Kidney epithelial cell (primary cell): ENCODE measurements at regions not wholly inside any gene's neighbourhood (a gene's known extent, or its start where the extent isn't known, plus 50 kb on each side); places are given as distances from the start of the nearest gene placed in this dataset.

Experiments used
- DNase-seq: peaks from one replicate; pipeline ENCODE4 v3.0.0-alpha.2; 2010; ENCODE audit warnings: low read depth
- H3K27me3 ChIP-seq: 2 replicates; pipeline ENCODE4 v1.6.0; 2011; ENCODE audit warnings: low read length; ENCODE audit not compliant: control insufficient read depth, insufficient read depth
- H3K36me3 ChIP-seq: 2 replicates; pipeline ENCODE4 v1.5.1; 2011; ENCODE audit warnings: low read length; ENCODE audit not compliant: control insufficient read depth, insufficient read depth
- H3K4me3 ChIP-seq: 2 replicates; pipeline ENCODE4 v1.5.1; 2011; ENCODE audit warnings: low read depth, mild to moderate bottlenecking, control low read depth, low read length
- TF ChIP-seq, protein P1 (sequence below): IDR thresholded peaks from 2 replicates; pipeline ENCODE4 v1.5.1; 2011; ENCODE audit warnings: mild to moderate bottlenecking, moderate library complexity, low read length, control low read depth, inconsistent platforms; ENCODE audit not compliant: insufficient read depth, poor library complexity, severe bottlenecking

DNA sequence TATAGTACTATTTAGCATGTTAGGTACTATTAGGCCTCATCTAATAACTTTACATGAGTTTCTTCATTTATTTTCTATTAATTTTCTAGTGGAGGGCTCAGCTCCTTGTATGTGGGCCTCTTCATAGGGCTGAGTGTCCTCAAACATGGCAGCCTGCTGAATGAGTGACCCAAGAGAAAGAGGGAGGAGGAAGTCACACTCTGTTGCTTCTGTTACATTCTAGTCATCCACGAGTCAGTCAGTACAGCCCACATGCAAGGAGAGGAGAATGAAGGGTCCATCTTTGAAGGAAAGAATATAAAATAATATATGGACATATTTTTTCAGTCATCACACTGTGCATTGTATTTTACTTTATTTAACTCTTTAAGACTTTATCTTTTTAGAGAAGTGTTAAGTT lies 66.6 kb upstream of the NR3C1 start:
- Histone ChIP-seq H3K4me3 (no peak overlapping the region), H3K27me3 (no peaks in the 10 kb centered on the region), H3K36me3 (no peaks in the 10 kb centered on the region)
- TF ChIP-seq, protein P1, sequence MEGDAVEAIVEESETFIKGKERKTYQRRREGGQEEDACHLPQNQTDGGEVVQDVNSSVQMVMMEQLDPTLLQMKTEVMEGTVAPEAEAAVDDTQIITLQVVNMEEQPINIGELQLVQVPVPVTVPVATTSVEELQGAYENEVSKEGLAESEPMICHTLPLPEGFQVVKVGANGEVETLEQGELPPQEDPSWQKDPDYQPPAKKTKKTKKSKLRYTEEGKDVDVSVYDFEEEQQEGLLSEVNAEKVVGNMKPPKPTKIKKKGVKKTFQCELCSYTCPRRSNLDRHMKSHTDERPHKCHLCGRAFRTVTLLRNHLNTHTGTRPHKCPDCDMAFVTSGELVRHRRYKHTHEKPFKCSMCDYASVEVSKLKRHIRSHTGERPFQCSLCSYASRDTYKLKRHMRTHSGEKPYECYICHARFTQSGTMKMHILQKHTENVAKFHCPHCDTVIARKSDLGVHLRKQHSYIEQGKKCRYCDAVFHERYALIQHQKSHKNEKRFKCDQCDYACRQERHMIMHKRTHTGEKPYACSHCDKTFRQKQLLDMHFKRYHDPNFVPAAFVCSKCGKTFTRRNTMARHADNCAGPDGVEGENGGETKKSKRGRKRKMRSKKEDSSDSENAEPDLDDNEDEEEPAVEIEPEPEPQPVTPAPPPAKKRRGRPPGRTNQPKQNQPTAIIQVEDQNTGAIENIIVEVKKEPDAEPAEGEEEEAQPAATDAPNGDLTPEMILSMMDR: no peak
- DNase-seq: peak; percentile 14

DNA sequence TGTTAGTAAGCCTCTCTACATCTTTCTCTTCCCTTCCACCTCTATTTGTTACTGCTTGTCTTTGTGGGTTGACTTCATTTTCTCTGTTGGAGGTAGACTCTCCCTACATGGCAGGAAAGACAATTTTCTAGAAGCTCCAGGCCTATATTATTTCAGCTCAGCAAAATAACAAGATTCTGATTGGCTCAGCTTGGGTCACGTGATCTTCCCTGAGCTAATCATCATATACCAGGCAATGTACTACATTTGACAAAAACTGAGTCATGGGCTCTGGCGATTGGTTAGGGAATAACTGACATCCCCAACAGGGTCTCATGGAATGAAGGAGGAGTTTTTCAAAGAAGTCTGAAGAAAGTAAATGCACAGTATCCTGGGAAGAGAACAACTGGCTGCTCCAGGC lies 65.6 kb upstream of the NR3C1 start:
- Histone ChIP-seq H3K36me3 (no peaks in the 10 kb centered on the region), H3K4me3 (no peak overlapping the region), H3K27me3 (no peaks in the 10 kb centered on the region)
- no peak for DNase-seq
- TF ChIP-seq, protein P1: no peak

DNA sequence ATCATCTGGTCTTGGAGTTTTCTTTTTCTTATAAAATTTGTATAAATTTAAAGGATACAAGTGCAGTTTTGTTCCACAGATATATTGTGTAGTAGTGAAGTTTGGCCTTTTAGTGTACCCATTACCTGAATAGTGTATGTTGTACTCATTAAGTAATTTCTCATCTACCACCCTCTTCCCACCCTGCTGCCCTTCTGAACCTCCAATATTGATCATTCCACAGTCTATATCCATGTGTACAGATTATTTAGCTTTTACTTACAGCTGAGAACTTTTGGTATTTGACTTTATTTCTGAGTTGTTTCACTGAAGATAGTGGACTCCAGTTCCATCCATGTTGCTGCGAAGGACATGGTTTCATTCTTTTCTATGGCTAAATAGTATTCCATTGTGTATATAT lies 63.1 kb upstream of the NR3C1 start:
- no peak for DNase-seq
- H3K36me3 ChIP-seq: no peaks in the 10 kb centered on the region
- TF ChIP-seq, protein P1: no peak

DNA sequence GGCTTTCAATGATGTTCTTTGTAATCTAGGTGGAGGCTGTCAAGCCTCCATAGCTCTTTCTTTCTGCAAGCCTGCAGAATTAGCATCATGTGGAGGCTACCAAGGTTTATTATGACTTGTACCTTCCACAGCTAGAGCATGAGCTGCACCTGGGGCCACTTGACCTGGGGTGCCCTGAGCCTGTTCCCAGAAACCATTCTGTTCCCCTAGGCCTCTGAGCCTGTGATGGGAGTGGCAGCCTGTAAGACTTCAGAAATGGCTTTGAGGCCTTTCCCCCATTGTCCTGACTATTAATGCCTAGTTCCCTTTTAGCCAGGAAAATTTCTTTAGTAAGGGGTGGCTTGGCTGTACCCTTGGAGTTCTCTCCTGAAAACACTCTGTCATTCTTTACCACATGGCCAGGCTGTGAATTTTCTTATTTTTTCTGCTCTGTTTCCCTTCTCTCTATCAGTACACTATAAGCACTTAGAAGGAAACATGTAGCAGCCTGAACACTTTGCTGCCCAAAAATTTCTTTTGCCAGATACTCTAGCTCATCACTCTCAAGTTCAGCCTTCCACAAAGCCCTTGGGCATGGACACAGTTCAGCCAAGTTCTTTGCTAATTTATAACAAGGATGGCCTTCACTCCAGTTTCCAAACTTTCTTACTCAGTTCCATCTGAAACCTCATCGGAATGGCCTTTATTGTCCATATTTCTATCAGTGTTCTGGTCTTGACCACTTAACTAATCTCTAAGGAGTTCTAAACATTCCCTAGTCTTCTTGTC lies 61.4 kb upstream of the NR3C1 start:
- TF ChIP-seq, protein P1: no peak
- DNase-seq: no peak
- Histone ChIP-seq H3K27me3 (no peaks in the 10 kb centered on the region), H3K4me3 (no peak overlapping the region), H3K36me3 (no peaks in the 10 kb centered on the region)

More for the DNA sequence above, 63.1 kb upstream of the NR3C1 start:
- no peaks in the 10 kb centered on the region for H3K27me3 ChIP-seq
- no peak overlapping the region for H3K4me3 ChIP-seq

DNA sequence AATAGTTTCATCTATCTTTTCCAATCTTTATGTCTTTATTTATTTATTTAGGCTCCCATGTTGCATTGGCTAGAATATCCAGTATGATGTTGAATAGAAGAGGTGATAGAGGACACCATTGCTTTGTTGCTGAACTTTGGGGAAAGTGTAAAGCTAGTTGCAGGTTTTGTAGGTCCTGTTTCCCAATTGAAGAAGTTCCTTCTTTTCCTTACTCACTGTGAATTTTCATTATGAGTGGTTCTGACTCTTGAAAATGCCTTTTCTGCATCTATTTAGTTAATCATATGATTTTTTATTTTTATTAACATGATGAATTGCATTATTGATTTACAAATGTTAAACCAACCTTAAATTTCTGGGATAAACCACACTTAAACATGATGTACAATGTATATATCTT lies 58.9 kb upstream of the NR3C1 start:
- DNase-seq: no peak
- no peaks in the 10 kb centered on the region for H3K36me3 ChIP-seq

DNA sequence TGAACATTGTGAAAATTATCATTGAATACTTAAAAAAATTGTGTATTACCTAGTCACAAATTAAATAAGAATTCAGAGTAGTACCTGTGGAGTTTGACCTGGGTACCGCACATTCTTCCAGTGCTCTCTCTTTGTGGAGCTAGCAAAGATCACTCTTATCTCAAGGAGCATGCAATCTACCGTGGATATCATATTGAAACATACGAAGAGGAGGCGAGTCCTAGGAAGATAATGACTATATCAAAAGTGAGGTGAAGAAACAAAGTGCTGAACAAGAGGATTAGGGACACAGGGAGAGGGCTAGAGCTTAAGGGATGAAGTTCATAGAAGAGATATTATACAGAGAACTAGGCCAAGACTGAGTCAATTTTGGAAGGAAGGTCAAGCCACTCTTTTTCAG lies 55.9 kb upstream of the NR3C1 start:
- no peak for DNase-seq
- Histone ChIP-seq H3K36me3 (no peaks in the 10 kb centered on the region), H3K27me3 (no peaks in the 10 kb centered on the region), H3K4me3 (no peak overlapping the region)
- TF ChIP-seq, protein P1: no peak

More for the DNA sequence above, 58.9 kb upstream of the NR3C1 start:
- TF ChIP-seq, protein P1: no peak
- Histone ChIP-seq H3K4me3 (no peak overlapping the region), H3K27me3 (no peaks in the 10 kb centered on the region)
